Suprapubic skin (tissue), 4 donors: ENCODE measurements at regions not wholly inside any gene's neighbourhood (a gene's known extent, or its start where the extent isn't known, plus 50 kb on each side); places are given as distances from the start of the nearest gene placed in this dataset.

Source experiments
- DNase-seq, 2 donors: peaks; one replicate each; pipeline ENCODE4 v3.0.0-alpha.2; 2019; ENCODE audit warnings: low spot score in 2 of 2
- H3K27ac ChIP-seq: fragments of 200-600 bp; sonication (generic); one replicate; pipeline ENCODE4 v1.5.1; 2019
- H3K27me3 ChIP-seq: fragments of 200-600 bp; sonication (generic); one replicate; pipeline ENCODE4 v1.5.1; 2019
- H3K36me3 ChIP-seq: fragments of 200-600 bp; sonication (generic); one replicate; pipeline ENCODE4 v1.5.1; 2019
- H3K4me1 ChIP-seq: fragments of 200-600 bp; sonication (generic); one replicate; pipeline ENCODE4 v1.5.1; 2019
- H3K4me3 ChIP-seq: fragments of 200-600 bp; sonication (generic); one replicate; pipeline ENCODE4 v1.5.1; 2019; ENCODE audit warnings: mild to moderate bottlenecking
- H3K9me3 ChIP-seq: fragments of 200-600 bp; sonication (generic); one replicate; pipeline ENCODE4 v1.5.1; 2019
- CTCF ChIP-seq, 2 donors: fragments of 200-600 bp in 1 of 2; fragments of 450-650 bp in 1 of 2; sonication (generic) in 1 of 2; IDR thresholded peaks; one replicate each; pipeline ENCODE4 v1.5.1; 2016 to 2019; ENCODE audit warnings: antibody characterized with exemption in 2 of 2, mild to moderate bottlenecking in 1 of 2, moderate library complexity in 1 of 2
- EP300 ChIP-seq: sonication (generic); formaldehyde crosslinking; IDR thresholded peaks from one replicate; pipeline ENCODE4 v1.6.1; 2017; ENCODE audit warnings: antibody characterized with exemption
- POLR2A ChIP-seq, 2 donors: fragments of 450-650 bp; IDR thresholded peaks; one replicate each; pipeline ENCODE4 v1.6.1; 2017; ENCODE audit warnings: antibody characterized with exemption in 2 of 2, mild to moderate bottlenecking in 2 of 2, moderate library complexity in 2 of 2
- POLR2AphosphoS5 ChIP-seq, 3 donors: sonication (generic); formaldehyde crosslinking; IDR thresholded peaks; one replicate each; pipeline ENCODE4 v1.6.1; 2017; ENCODE audit warnings: antibody characterized with exemption in 3 of 3
- WGBS: methylation state at CpG from one replicate; pipeline ENCODE4 v1.1.5; 2018; 5-methylcytosine and 5-hydroxymethylcytosine counted together

GRCh38 chr18:78031991-78032390, 782.3 kb downstream of the GALR1 start:
- TF ChIP-seq POLR2AphosphoS5 (IDR thresholded peaks at IDR 0.05), result no peak
- no peak for TF ChIP-seq CTCF (IDR thresholded peaks at IDR 0.05)
- TF ChIP-seq POLR2A (IDR thresholded peaks at IDR 0.05), result no peak
- TF ChIP-seq EP300, result no peak
- Histone ChIP-seq H3K36me3 (no peaks in the 10 kb centered on the region), H3K27ac (no peak overlapping the region), H3K4me1 (no peaks in the 10 kb centered on the region), H3K4me3 (no peak overlapping the region), H3K27me3 (no peaks in the 10 kb centered on the region), H3K9me3 (no peaks in the 10 kb centered on the region)
- DNase-seq, result no peak
- WGBS, result 83% methylated on average over 8 of the region's 8 CpGs

- TF ChIP-seq CTCF (IDR thresholded peaks at IDR 0.05) (no peak), POLR2AphosphoS5 (IDR thresholded peaks at IDR 0.05) (no peak), EP300 (no peak), POLR2A (IDR thresholded peaks at IDR 0.05) (no peak)
- Histone ChIP-seq H3K27ac (no peak overlapping the region), H3K36me3 (no peaks in the 10 kb centered on the region), H3K4me1 (no peaks in the 10 kb centered on the region), H3K27me3 (no peaks in the 10 kb centered on the region), H3K4me3 (no peak overlapping the region), H3K9me3 (no peaks in the 10 kb centered on the region)
- DNase-seq, result no peak
- WGBS, result 65% methylated on average over 6 of the region's 6 CpGs
These were observed 782.9 kb downstream of the GALR1 start for GRCh38 chr18:78032574-78032973.

- no peak overlapping the region for H3K4me3 ChIP-seq
- H3K27ac ChIP-seq, result no peak overlapping the region
- no peaks in the 10 kb centered on the region for H3K4me1 ChIP-seq
- no peaks in the 10 kb centered on the region for H3K36me3 ChIP-seq
- no peak for DNase-seq
- TF ChIP-seq CTCF (IDR thresholded peaks at IDR 0.05), result no peak
- no peaks in the 10 kb centered on the region for H3K27me3 ChIP-seq
- H3K9me3 ChIP-seq, result no peaks in the 10 kb centered on the region
- WGBS, result 83% methylated on average over 6 of the region's 6 CpGs
These were observed 785.1 kb downstream of the GALR1 start for GRCh38 chr18:78034755-78035154.

- 83% methylated on average over 1 of the region's 1 CpG for WGBS
- TF ChIP-seq POLR2A (IDR thresholded peaks at IDR 0.05), result no peak
- no peak for TF ChIP-seq POLR2AphosphoS5 (IDR thresholded peaks at IDR 0.05)
- no peak for TF ChIP-seq EP300
- TF ChIP-seq CTCF (IDR thresholded peaks at IDR 0.05), result no peak
- H3K36me3 ChIP-seq, result no peaks in the 10 kb centered on the region
- no peak for DNase-seq
- no peaks in the 10 kb centered on the region for H3K4me1 ChIP-seq
- H3K27ac ChIP-seq, result no peak overlapping the region
- H3K9me3 ChIP-seq, result peaks cover 6% of the 10 kb centered on the region
- H3K4me3 ChIP-seq, result no peak overlapping the region
- H3K27me3 ChIP-seq, result no peaks in the 10 kb centered on the region
These were observed 791.6 kb downstream of the GALR1 start for GRCh38 chr18:78041218-78041617.

- TF ChIP-seq CTCF (IDR thresholded peaks at IDR 0.05) (no peak), POLR2A (IDR thresholded peaks at IDR 0.05) (no peak), EP300 (no peak), POLR2AphosphoS5 (IDR thresholded peaks at IDR 0.05) (no peak)
- H3K27me3 ChIP-seq, result no peaks in the 10 kb centered on the region
- peaks cover 6% of the 10 kb centered on the region for H3K9me3 ChIP-seq
- H3K27ac ChIP-seq, result no peak overlapping the region
- H3K4me1 ChIP-seq, result no peaks in the 10 kb centered on the region
- 91% methylated on average over 3 of the region's 3 CpGs for WGBS
- H3K4me3 ChIP-seq, result no peak overlapping the region
- DNase-seq, result no peak
- H3K36me3 ChIP-seq, result no peaks in the 10 kb centered on the region
These were observed 797.0 kb downstream of the GALR1 start for GRCh38 chr18:78046631-78047030.
